ENCODE measurements at regions not wholly inside any gene's neighbourhood (a gene's known extent, or its start where the extent isn't known, plus 50 kb on each side); places are given as distances from the start of the nearest gene placed in this dataset.

DNA sequence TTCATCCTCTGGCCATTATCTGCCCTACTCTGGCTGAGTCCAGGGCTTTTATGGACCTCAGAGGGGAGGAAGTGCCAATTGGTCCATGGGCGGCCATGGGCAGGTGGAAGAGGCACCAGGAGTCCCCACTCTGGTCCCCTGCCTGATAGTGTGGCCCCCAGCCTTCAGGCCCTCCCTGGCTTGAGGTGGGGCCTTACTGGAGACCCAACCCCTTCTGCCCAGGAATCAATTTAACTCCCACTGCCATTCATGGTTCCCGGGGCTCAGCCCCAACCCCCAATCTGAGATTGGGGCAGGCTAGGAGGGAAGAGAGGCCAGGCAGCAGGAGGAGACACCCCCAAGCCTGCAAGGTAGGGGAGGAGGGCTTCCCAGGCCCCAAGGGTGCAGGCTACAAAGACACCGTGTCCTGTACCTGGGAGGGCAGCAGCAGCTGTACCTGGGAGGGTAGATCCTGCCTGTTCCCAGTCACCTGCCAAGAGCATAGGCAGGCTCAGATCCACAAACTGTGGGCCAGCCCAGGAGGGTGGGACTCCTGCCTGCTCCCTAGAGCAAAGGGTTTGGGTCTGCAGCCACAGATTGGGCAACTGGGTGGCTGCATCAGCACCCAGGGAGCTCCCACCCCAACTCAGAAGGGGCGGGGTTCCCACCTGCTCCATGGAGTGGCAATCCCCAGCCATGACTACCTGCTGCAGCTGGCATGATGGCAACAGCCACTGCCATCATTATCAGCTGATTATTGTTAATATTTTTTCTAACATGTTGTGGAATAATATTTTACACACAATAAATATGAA lies 1044.1 kb upstream of the B3GALT2 start:
- Histone ChIP-seq H3K36me3 (ENCODE audit: control insufficient read depth in 2 of 2, insufficient read depth in 2 of 2, low read length in 1 of 2) (no peaks in the 10 kb centered on the region), H3K9me3 (replicated peaks; ENCODE audit: control insufficient read depth, insufficient read depth, low read length) (no peaks in the 10 kb centered on the region), H3K79me2 (ENCODE audit: control insufficient read depth, insufficient read depth, low read length) (no peaks in the 10 kb centered on the region), H4K20me1 (ENCODE audit: control insufficient read depth, insufficient read depth) (no peaks in the 10 kb centered on the region), H2AFZ (ENCODE audit: control insufficient read depth, low read depth, low read length) (no peak overlapping the region), H3K27ac (ENCODE audit: control insufficient read depth, insufficient read depth) (no peak overlapping the region), H3K27me3 (replicated peaks in 1 of 2; ENCODE audit: control insufficient read depth in 2 of 2, insufficient read depth in 2 of 2, low read length in 1 of 2) (no peaks in the 10 kb centered on the region), H3K4me3 (no peak overlapping the region), H3K9ac (ENCODE audit: control insufficient read depth, insufficient read depth, low read length) (no peak overlapping the region), H3K4me2 (ENCODE audit: control insufficient read depth, insufficient read depth) (no peak overlapping the region), H3K4me1 (ENCODE audit: control insufficient read depth, insufficient read depth, low read length) (no peaks in the 10 kb centered on the region)
- TF ChIP-seq ASH2L (IDR thresholded peaks at IDR 0.05; ENCODE audit: borderline replicate concordance, low read depth) (no peak), POU2F2 (IDR thresholded peaks at IDR 0.05; ENCODE audit: borderline replicate concordance, low read depth, low read length) (no peak), HDAC2 (IDR thresholded peaks at IDR 0.05) (no peak), POLR2A (IDR thresholded peaks at IDR 0.05; ENCODE audit: low read depth, low read length) (no peak), PAX8 (IDR thresholded peaks at IDR 0.05) (no peak), ZNF207 (IDR thresholded peaks at IDR 0.05; ENCODE audit: borderline replicate concordance) (no peak), SPI1 (IDR thresholded peaks at IDR 0.05; ENCODE audit: borderline replicate concordance, insufficient read depth, low read depth, low read length) (no peak), HCFC1 (IDR thresholded peaks at IDR 0.05; ENCODE audit: low read length) (no peak), BCL11A (IDR thresholded peaks at IDR 0.05; ENCODE audit: low read depth, low read length) (no peak), SMAD5 (IDR thresholded peaks at IDR 0.05; ENCODE audit: low read depth) (no peak), NFYB (IDR thresholded peaks at IDR 0.05; ENCODE audit: insufficient read depth, low read depth, low read length) (no peak)
- TF ChIP-seq, protein P1, sequence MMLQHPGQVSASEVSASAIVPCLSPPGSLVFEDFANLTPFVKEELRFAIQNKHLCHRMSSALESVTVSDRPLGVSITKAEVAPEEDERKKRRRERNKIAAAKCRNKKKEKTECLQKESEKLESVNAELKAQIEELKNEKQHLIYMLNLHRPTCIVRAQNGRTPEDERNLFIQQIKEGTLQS (IDR thresholded peaks at IDR 0.05; ENCODE audit: borderline replicate concordance, extremely low read depth, low read depth, low read length), result no peak
- TF ChIP-seq, protein P2, sequence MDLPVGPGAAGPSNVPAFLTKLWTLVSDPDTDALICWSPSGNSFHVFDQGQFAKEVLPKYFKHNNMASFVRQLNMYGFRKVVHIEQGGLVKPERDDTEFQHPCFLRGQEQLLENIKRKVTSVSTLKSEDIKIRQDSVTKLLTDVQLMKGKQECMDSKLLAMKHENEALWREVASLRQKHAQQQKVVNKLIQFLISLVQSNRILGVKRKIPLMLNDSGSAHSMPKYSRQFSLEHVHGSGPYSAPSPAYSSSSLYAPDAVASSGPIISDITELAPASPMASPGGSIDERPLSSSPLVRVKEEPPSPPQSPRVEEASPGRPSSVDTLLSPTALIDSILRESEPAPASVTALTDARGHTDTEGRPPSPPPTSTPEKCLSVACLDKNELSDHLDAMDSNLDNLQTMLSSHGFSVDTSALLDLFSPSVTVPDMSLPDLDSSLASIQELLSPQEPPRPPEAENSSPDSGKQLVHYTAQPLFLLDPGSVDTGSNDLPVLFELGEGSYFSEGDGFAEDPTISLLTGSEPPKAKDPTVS (IDR thresholded peaks at IDR 0.05; ENCODE audit: low read depth, low read length), result no peak
- ChIA-PET POLR2A (no interaction called here), CTCF (interaction anchor here (0.9 kb wide), 1 partner anchor 17 kb away, joined by 3 read pairs; no protein-coding TSS in a partner anchor), RAD21 (ENCODE audit: unreplicated experiment) (no interaction called here), SMC1A (ENCODE audit: uncharacterized antibody, unreplicated experiment) (no interaction called here)
- BruUV-seq (replicated peaks), result no TSS peak
- FAIRE-seq, result no peak
- intact Hi-C loops (cut with micrococcal nuclease; ENCODE audit: unreplicated experiment) (no loop called here), in situ Hi-C loops (cut with MboI) (no loop called here)
- no peak for ATAC-seq
- whole genome bisulfite sequencing (ENCODE audit: insufficient coverage, insufficient replicate concordance, low lambda C conversion rate, missing lambda C conversion rate), result 5% methylated on average over 4 of the region's 4 CpGs
- no peak for DNase-seq (ENCODE audit: low read depth, low spot score)
